ENCODE measurements at regions not wholly inside any gene's neighbourhood (a gene's known extent, or its start where the extent isn't known, plus 50 kb on each side); places are given as distances from the start of the nearest gene placed in this dataset.

DNA sequence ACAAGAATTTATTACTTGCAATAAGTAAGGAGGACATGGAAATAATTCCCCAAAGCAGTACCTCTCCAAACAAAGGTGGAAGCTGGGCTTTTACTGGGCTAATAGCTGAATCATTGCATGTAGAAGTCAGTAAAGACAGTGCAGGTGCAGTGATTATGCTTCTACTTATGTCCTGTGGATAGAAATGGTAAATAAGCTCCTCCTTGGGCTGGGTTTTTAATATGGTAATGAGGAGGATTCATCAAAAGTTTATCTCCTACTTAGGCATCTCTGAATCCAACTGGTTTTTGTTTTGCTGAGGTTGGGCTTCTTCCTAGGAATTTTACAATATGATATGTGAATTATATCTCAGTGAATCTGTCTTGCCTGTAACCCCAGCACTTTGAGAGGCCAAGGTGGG lies 297.4 kb upstream of the MC4R start:
- TF ChIP-seq, protein P1, sequence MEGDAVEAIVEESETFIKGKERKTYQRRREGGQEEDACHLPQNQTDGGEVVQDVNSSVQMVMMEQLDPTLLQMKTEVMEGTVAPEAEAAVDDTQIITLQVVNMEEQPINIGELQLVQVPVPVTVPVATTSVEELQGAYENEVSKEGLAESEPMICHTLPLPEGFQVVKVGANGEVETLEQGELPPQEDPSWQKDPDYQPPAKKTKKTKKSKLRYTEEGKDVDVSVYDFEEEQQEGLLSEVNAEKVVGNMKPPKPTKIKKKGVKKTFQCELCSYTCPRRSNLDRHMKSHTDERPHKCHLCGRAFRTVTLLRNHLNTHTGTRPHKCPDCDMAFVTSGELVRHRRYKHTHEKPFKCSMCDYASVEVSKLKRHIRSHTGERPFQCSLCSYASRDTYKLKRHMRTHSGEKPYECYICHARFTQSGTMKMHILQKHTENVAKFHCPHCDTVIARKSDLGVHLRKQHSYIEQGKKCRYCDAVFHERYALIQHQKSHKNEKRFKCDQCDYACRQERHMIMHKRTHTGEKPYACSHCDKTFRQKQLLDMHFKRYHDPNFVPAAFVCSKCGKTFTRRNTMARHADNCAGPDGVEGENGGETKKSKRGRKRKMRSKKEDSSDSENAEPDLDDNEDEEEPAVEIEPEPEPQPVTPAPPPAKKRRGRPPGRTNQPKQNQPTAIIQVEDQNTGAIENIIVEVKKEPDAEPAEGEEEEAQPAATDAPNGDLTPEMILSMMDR (IDR thresholded peaks at IDR 0.05; ENCODE audit: low read length): no peak
- no peak for TF ChIP-seq EZH2phosphoT487 (IDR thresholded peaks at IDR 0.05; ENCODE audit: low read length)
- no peak for TF ChIP-seq EZH2 (optimal IDR thresholded peaks at IDR 0.05; ENCODE audit: low read depth, low read length)
- Histone ChIP-seq H3K4me2 (ENCODE audit: low read depth, low read length) (no peak overlapping the region), H3K79me2 (ENCODE audit: low read length) (no peaks in the 10 kb centered on the region), H3K36me3 (replicated peaks; ENCODE audit: insufficient read depth, low read length) (no peaks in the 10 kb centered on the region; the same call in 1 of the 2 replicates), H3K9me3 (replicated peaks; ENCODE audit: insufficient read depth, low read length) (no peaks in the 10 kb centered on the region), H3K9ac (ENCODE audit: low read length) (no peak overlapping the region), H3K9me2 (replicated peaks; ENCODE audit: insufficient read depth, low read length) (no peaks in the 10 kb centered on the region), H2AFZ (ENCODE audit: low read length) (no peak overlapping the region), H3K4me3 (ENCODE audit: low read length) (no peak overlapping the region), H3F3A (ENCODE audit: insufficient read depth, low read length) (peaks cover 5% of the 10 kb centered on the region), H3K27me3 (replicated peaks; ENCODE audit: insufficient read depth, low read length) (peaks cover 15% of the 10 kb centered on the region; the same call in 1 of the 2 replicates), H3K4me1 (ENCODE audit: low read length) (peaks cover 11% of the 10 kb centered on the region), H3K27ac (ENCODE audit: low read length) (no peak overlapping the region), H4K20me1 (ENCODE audit: insufficient read depth, low read length) (no peaks in the 10 kb centered on the region)
- no peak for DNase-seq

DNA sequence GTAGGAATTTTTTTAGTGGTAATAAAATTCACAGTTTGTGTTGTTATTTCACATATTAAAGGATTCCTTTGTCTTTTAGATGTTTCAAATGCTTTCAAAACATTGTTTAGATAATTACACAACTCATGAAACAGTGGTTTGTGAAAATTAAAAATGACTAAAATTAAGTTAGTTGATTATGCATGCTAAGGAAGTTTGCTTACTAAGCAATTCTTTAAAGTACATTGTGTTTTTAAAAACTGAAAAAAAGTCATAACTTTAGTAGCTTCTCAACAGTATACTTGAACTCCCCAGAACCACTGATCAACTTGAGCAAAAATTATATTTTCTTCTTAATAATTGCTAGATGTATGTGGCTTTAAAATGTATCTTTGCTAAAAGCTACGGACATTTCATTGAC lies 298.4 kb upstream of the MC4R start:
- Histone ChIP-seq H3K79me2 (ENCODE audit: low read length) (no peaks in the 10 kb centered on the region), H2AFZ (ENCODE audit: low read length) (no peak overlapping the region), H3K9ac (ENCODE audit: low read length) (no peak overlapping the region), H3K27ac (ENCODE audit: low read length) (no peak overlapping the region), H3K4me2 (ENCODE audit: low read depth, low read length) (no peak overlapping the region), H3K4me1 (ENCODE audit: low read length) (peaks cover 4% of the 10 kb centered on the region; the same call in 1 of the 2 replicates), H3K9me3 (replicated peaks; ENCODE audit: insufficient read depth, low read length) (no peaks in the 10 kb centered on the region), H3K9me2 (replicated peaks; ENCODE audit: insufficient read depth, low read length) (no peaks in the 10 kb centered on the region), H3K4me3 (ENCODE audit: low read length) (no peak overlapping the region), H4K20me1 (ENCODE audit: insufficient read depth, low read length) (no peaks in the 10 kb centered on the region), H3K27me3 (replicated peaks; ENCODE audit: insufficient read depth, low read length) (peaks cover 14% of the 10 kb centered on the region; the same call in 1 of the 2 replicates), H3F3A (ENCODE audit: insufficient read depth, low read length) (no peaks in the 10 kb centered on the region), H3K36me3 (replicated peaks; ENCODE audit: insufficient read depth, low read length) (no peaks in the 10 kb centered on the region; the same call in 1 of the 2 replicates)
- TF ChIP-seq EZH2phosphoT487 (IDR thresholded peaks at IDR 0.05; ENCODE audit: low read length): no peak
- TF ChIP-seq EZH2 (optimal IDR thresholded peaks at IDR 0.05; ENCODE audit: low read depth, low read length): no peak
- TF ChIP-seq, protein P1 (IDR thresholded peaks at IDR 0.05; ENCODE audit: low read length): no peak
- no peak for DNase-seq

- Histone ChIP-seq H2AFZ (ENCODE audit: low read length) (no peak overlapping the region), H3K4me1 (ENCODE audit: low read length) (peaks cover 4% of the 10 kb centered on the region; the same call in 1 of the 2 replicates), H3K79me2 (ENCODE audit: low read length) (no peaks in the 10 kb centered on the region), H3K4me2 (ENCODE audit: low read depth, low read length) (no peak overlapping the region), H3K9me3 (replicated peaks; ENCODE audit: insufficient read depth, low read length) (no peaks in the 10 kb centered on the region), H3K27ac (ENCODE audit: low read length) (no peak overlapping the region), H3K9me2 (replicated peaks; ENCODE audit: insufficient read depth, low read length) (no peaks in the 10 kb centered on the region), H3K36me3 (replicated peaks; ENCODE audit: insufficient read depth, low read length) (no peaks in the 10 kb centered on the region; the same call in 1 of the 2 replicates), H3K9ac (ENCODE audit: low read length) (no peak overlapping the region), H3K4me3 (ENCODE audit: low read length) (no peak overlapping the region), H3F3A (ENCODE audit: insufficient read depth, low read length) (no peaks in the 10 kb centered on the region), H4K20me1 (ENCODE audit: insufficient read depth, low read length) (no peaks in the 10 kb centered on the region), H3K27me3 (replicated peaks; ENCODE audit: insufficient read depth, low read length) (no peaks in the 10 kb centered on the region)
- TF ChIP-seq EZH2phosphoT487 (IDR thresholded peaks at IDR 0.05; ENCODE audit: low read length) (no peak), EZH2 (optimal IDR thresholded peaks at IDR 0.05; ENCODE audit: low read depth, low read length) (no peak)
- TF ChIP-seq, protein P1 (IDR thresholded peaks at IDR 0.05; ENCODE audit: low read length): no peak
- no peak for DNase-seq
Observed at GRCh38 chr18:60675126-60675525, 302.6 kb upstream of the MC4R start.
